Omental fat pad (tissue), 3 donors: ENCODE measurements at regions not wholly inside any gene's neighbourhood (a gene's known extent, or its start where the extent isn't known, plus 50 kb on each side); places are given as distances from the start of the nearest gene placed in this dataset.

ENCODE experiments used
- ATAC-seq: fragments of 150-250 bp; one replicate; pipeline ENCODE4 v1.9.1; 2016; ENCODE audit warnings: mild to moderate bottlenecking, moderate library complexity; ENCODE audit not compliant: low FRiP score
- DNase-seq: peaks from one replicate; pipeline ENCODE4 v3.0.0-alpha.2; 2019; ENCODE audit warnings: low spot score
- CTCF ChIP-seq, 3 donors: fragments of 450-650 bp; IDR thresholded peaks; one replicate each; pipeline ENCODE4 v1.5.1; 2016 to 2017; ENCODE audit warnings: antibody characterized with exemption in 3 of 3, mild to moderate bottlenecking in 3 of 3, moderate library complexity in 2 of 3

- DNase-seq: no peak
- TF ChIP-seq CTCF (IDR thresholded peaks at IDR 0.05): no peak
- ATAC-seq: no peak
These were observed 110.8 kb upstream of the IGF1R start for GRCh38 chr15:98537516-98538060.

- ATAC-seq: no peak
- no peak for TF ChIP-seq CTCF (IDR thresholded peaks at IDR 0.05)
- DNase-seq: no peak
These were observed 106.8 kb upstream of the IGF1R start for GRCh38 chr15:98541519-98541918.

GRCh38 chr15:98543237-98543636 is 105.1 kb upstream of the IGF1R start:
- DNase-seq: no peak
- ATAC-seq: no peak
- no peak for TF ChIP-seq CTCF (IDR thresholded peaks at IDR 0.05)

GRCh38 chr15:98546329-98546728 is 102.0 kb upstream of the IGF1R start:
- ATAC-seq (no peak), DNase-seq (no peak)
- no peak for TF ChIP-seq CTCF (IDR thresholded peaks at IDR 0.05)

GRCh38 chr15:98547275-98547674 is 101.1 kb upstream of the IGF1R start:
- DNase-seq: no peak
- no peak for ATAC-seq
- TF ChIP-seq CTCF (IDR thresholded peaks at IDR 0.05): no peak

GRCh38 chr15:98547741-98548138 is 100.6 kb upstream of the IGF1R start:
- ATAC-seq (peak; percentile 57), DNase-seq (no peak)
- no peak for TF ChIP-seq CTCF (IDR thresholded peaks at IDR 0.05)

- TF ChIP-seq CTCF (IDR thresholded peaks at IDR 0.05): no peak
- DNase-seq (peak; percentile 57), ATAC-seq (peak; percentile 89)
These were observed 100.0 kb upstream of the IGF1R start for GRCh38 chr15:98548139-98548971.
